H9 (cell line): ENCODE measurements at regions not wholly inside any gene's neighbourhood (a gene's known extent, or its start where the extent isn't known, plus 50 kb on each side); places are given as distances from the start of the nearest gene placed in this dataset.

ENCODE experiments used
- DNase-seq: peaks from one replicate; pipeline ENCODE4 v3.0.0-alpha.2; 2017
- H2AFZ ChIP-seq: one replicate; pipeline ENCODE4 v1.6.1; 2013; ENCODE audit warnings: mild to moderate bottlenecking, low read length, control low read depth, moderate library complexity
- H2AK5ac ChIP-seq: 2 replicates; pipeline ENCODE4 v1.6.1; 2013; ENCODE audit warnings: low read length, control low read depth, mixed read lengths; ENCODE audit not compliant: insufficient read length
- H2BK120ac ChIP-seq: one replicate; pipeline ENCODE4 v1.6.1; 2013; ENCODE audit warnings: low read depth, mild to moderate bottlenecking, low read length, control low read depth, inconsistent platforms; ENCODE audit not compliant: poor library complexity, severe bottlenecking
- H2BK12ac ChIP-seq: 2 replicates; pipeline ENCODE4 v1.6.1; 2013; ENCODE audit warnings: low read length, control low read depth, mixed read lengths, low read depth; ENCODE audit not compliant: insufficient read length
- H2BK15ac ChIP-seq: 2 replicates; pipeline ENCODE4 v1.6.1; 2013; ENCODE audit warnings: low read depth, low read length, control low read depth
- H2BK20ac ChIP-seq: one replicate; pipeline ENCODE4 v1.6.1; 2013; ENCODE audit warnings: low read depth, mild to moderate bottlenecking, low read length, control low read depth, inconsistent platforms; ENCODE audit not compliant: poor library complexity, severe bottlenecking
- H2BK5ac ChIP-seq: 2 replicates; pipeline ENCODE4 v1.6.1; 2013; ENCODE audit warnings: low read length, control low read depth, mixed read lengths; ENCODE audit not compliant: insufficient read length
- H3K14ac ChIP-seq: 2 replicates; pipeline ENCODE4 v1.6.1; 2013; ENCODE audit warnings: low read length, control low read depth; ENCODE audit not compliant: insufficient read depth
- H3K18ac ChIP-seq: 2 replicates; pipeline ENCODE4 v1.6.1; 2013; ENCODE audit warnings: low read depth, mild to moderate bottlenecking, mixed read lengths, low read length, control low read depth; ENCODE audit not compliant: insufficient read length
- H3K23ac ChIP-seq: 2 replicates; pipeline ENCODE4 v1.6.1; 2013; ENCODE audit warnings: low read length, control low read depth, mixed read lengths, low read depth; ENCODE audit not compliant: insufficient read length
- H3K23me2 ChIP-seq: 2 replicates; pipeline ENCODE4 v1.6.1; 2013; ENCODE audit warnings: low read depth, mild to moderate bottlenecking, mixed read lengths, low read length, control low read depth; ENCODE audit not compliant: insufficient read length, poor library complexity, severe bottlenecking
- H3K27ac ChIP-seq: 2 replicates; pipeline ENCODE4 v1.5.1; 2013; ENCODE audit warnings: low read length, control low read depth, mixed read lengths, low read depth; ENCODE audit not compliant: insufficient read length
- H3K27me3 ChIP-seq: 2 replicates; pipeline ENCODE4 v1.6.1; 2013; ENCODE audit warnings: low read length, control low read depth, inconsistent platforms; ENCODE audit not compliant: insufficient read depth
- H3K4ac ChIP-seq: 2 replicates; pipeline ENCODE4 v1.6.1; 2013; ENCODE audit warnings: low read depth, mild to moderate bottlenecking, control low read depth, inconsistent platforms, low read length, moderate library complexity
- H3K4me1 ChIP-seq: 2 replicates; pipeline ENCODE4 v1.6.1; 2013; ENCODE audit warnings: low read length, control low read depth, inconsistent platforms; ENCODE audit not compliant: insufficient read depth
- H3K4me2 ChIP-seq: 2 replicates; pipeline ENCODE4 v1.6.1; 2013; ENCODE audit warnings: low read length, control low read depth, mixed read lengths; ENCODE audit not compliant: insufficient read length, insufficient read depth
- H3K56ac ChIP-seq: 2 replicates; pipeline ENCODE4 v1.6.1; 2013; ENCODE audit warnings: low read depth, mild to moderate bottlenecking, mixed read lengths, low read length, control low read depth; ENCODE audit not compliant: insufficient read length
- H3K79me1 ChIP-seq: 2 replicates; pipeline ENCODE4 v1.6.1; 2013; ENCODE audit warnings: low read depth, mild to moderate bottlenecking, moderate library complexity, low read length, control low read depth, inconsistent platforms; ENCODE audit not compliant: insufficient read depth, poor library complexity, severe bottlenecking
- H3K79me2 ChIP-seq: 2 replicates; pipeline ENCODE4 v1.6.1; 2013; ENCODE audit warnings: low read length, control low read depth, inconsistent platforms; ENCODE audit not compliant: insufficient read depth
- H3K9ac ChIP-seq: 2 replicates; pipeline ENCODE4 v1.6.1; 2013; ENCODE audit warnings: low read length, control low read depth, mixed read lengths; ENCODE audit not compliant: insufficient read length; ENCODE audit errors: extremely low read depth
- H3K9me3 ChIP-seq: one replicate; pipeline ENCODE4 v1.6.1; 2013; ENCODE audit warnings: low read depth, low read length, inconsistent platforms; ENCODE audit not compliant: control insufficient read depth
- H3T11ph ChIP-seq: one replicate; pipeline ENCODE4 v1.6.1; 2013; ENCODE audit warnings: mild to moderate bottlenecking, low read length, control low read depth, inconsistent platforms
- H4K20me1 ChIP-seq: one replicate; pipeline ENCODE4 v1.6.1; 2013; ENCODE audit not compliant: control insufficient read depth, insufficient read length, insufficient read depth
- H4K5ac ChIP-seq: 2 replicates; pipeline ENCODE4 v1.6.1; 2013; ENCODE audit warnings: low read depth, mild to moderate bottlenecking, mixed read lengths, low read length, control low read depth; ENCODE audit not compliant: insufficient read length
- H4K8ac ChIP-seq: replicated peaks from 2 replicates; pipeline ENCODE4 v1.6.1; 2013; ENCODE audit warnings: low read length, control low read depth, mixed read lengths, low read depth; ENCODE audit not compliant: insufficient read length
- H4K91ac ChIP-seq: 2 replicates; pipeline ENCODE4 v1.6.1; 2013; ENCODE audit warnings: low read depth, mild to moderate bottlenecking, moderate library complexity, mixed read lengths, low read length, control low read depth; ENCODE audit not compliant: insufficient read length
- H3K27ac Mint-ChIP-seq, 3 experiments: 2 replicates in 2 of 3; 3 replicates in 1 of 3; pipeline ENCODE4 v1.8.0; 2020 to 2021; ENCODE audit warnings: mixed read lengths in 3 of 3, mild to moderate bottlenecking in 1 of 3, moderate library complexity in 1 of 3
- H3K27me3 Mint-ChIP-seq: 2 replicates; pipeline ENCODE4 v1.8.0; 2021; ENCODE audit warnings: low read depth, mild to moderate bottlenecking, moderate library complexity, mixed read lengths
- H3K36me3 Mint-ChIP-seq, 3 experiments: 2 replicates in 2 of 3; 3 replicates in 1 of 3; pipeline ENCODE4 v1.8.0; 2020 to 2021; ENCODE audit warnings: low read depth in 3 of 3, mixed read lengths in 3 of 3; ENCODE audit not compliant: insufficient read depth in 1 of 3
- H3K4me1 Mint-ChIP-seq, 2 experiments: 2 replicates each; pipeline ENCODE4 v1.8.0; 2020; ENCODE audit warnings: mixed read lengths in 2 of 2
- H3K4me3 Mint-ChIP-seq, 2 experiments: 2 replicates in 1 of 2; 3 replicates in 1 of 2; pipeline ENCODE4 v1.8.0; 2020 to 2021; ENCODE audit warnings: mild to moderate bottlenecking in 2 of 2, mixed read lengths in 2 of 2, moderate library complexity in 1 of 2
- H3K9me3 Mint-ChIP-seq, 2 experiments: 2 replicates in 1 of 2; 3 replicates in 1 of 2; pipeline ENCODE4 v1.8.0; 2020; ENCODE audit warnings: mild to moderate bottlenecking in 2 of 2, mixed read lengths in 2 of 2, moderate library complexity in 1 of 2
- WGBS: extraction: QIAGEN DNeasy Blood & Tissue Kit; methylation state at CpG from one replicate; pipeline ENCODE4 v1.1.7; 2013; ENCODE audit warnings: missing lambda C conversion rate, low lambda C conversion rate, mixed read lengths; ENCODE audit not compliant: insufficient read length; ENCODE audit errors: extremely low coverage; 5-methylcytosine and 5-hydroxymethylcytosine counted together
- TF ChIP-seq, protein P1 (sequence below): fragments of 200-600 bp; sonication (generic); conservative IDR thresholded peaks from 3 replicates; pipeline ENCODE4 v1.8.0; 2021; ENCODE audit warnings: antibody characterized with exemption, mild to moderate bottlenecking

- H2AK5ac ChIP-seq: no peak overlapping the region
- no peaks in the 10 kb centered on the region for H3K79me2 ChIP-seq
- no peak overlapping the region for H2BK5ac ChIP-seq
- no peak overlapping the region for H2AFZ ChIP-seq
- H3K27me3 Mint-ChIP-seq: peaks cover 2% of the 10 kb centered on the region; the same call in 1 of the 2 replicates
- DNase-seq: no peak
- H3K4ac ChIP-seq: no peak overlapping the region
- H3K9ac ChIP-seq: no peak overlapping the region
- H3K4me1 ChIP-seq: peaks cover 5% of the 10 kb centered on the region; the same call in 1 of the 2 replicates
- no peak overlapping the region for H3K4me3 Mint-ChIP-seq
- no peaks in the 10 kb centered on the region for H3K9me3 ChIP-seq
- no peak overlapping the region for H3K23ac ChIP-seq
- H3K9me3 Mint-ChIP-seq: no peaks in the 10 kb centered on the region
- H3K79me1 ChIP-seq: no peaks in the 10 kb centered on the region
- H3K27me3 ChIP-seq: no peaks in the 10 kb centered on the region
- no CpG with 5 or more reads among the region's 5 CpGs for WGBS
- no peaks in the 10 kb centered on the region for H4K20me1 ChIP-seq
- no peak overlapping the region for H2BK12ac ChIP-seq
- H2BK20ac ChIP-seq: no peak overlapping the region
- no peak overlapping the region for H2BK120ac ChIP-seq
- no peaks in the 10 kb centered on the region for H3K23me2 ChIP-seq
- H3T11ph ChIP-seq: no peak overlapping the region
- no peak overlapping the region for H4K8ac ChIP-seq
- TF ChIP-seq, protein P1, sequence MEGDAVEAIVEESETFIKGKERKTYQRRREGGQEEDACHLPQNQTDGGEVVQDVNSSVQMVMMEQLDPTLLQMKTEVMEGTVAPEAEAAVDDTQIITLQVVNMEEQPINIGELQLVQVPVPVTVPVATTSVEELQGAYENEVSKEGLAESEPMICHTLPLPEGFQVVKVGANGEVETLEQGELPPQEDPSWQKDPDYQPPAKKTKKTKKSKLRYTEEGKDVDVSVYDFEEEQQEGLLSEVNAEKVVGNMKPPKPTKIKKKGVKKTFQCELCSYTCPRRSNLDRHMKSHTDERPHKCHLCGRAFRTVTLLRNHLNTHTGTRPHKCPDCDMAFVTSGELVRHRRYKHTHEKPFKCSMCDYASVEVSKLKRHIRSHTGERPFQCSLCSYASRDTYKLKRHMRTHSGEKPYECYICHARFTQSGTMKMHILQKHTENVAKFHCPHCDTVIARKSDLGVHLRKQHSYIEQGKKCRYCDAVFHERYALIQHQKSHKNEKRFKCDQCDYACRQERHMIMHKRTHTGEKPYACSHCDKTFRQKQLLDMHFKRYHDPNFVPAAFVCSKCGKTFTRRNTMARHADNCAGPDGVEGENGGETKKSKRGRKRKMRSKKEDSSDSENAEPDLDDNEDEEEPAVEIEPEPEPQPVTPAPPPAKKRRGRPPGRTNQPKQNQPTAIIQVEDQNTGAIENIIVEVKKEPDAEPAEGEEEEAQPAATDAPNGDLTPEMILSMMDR: peak; percentile 69
- peaks cover 15 to 22% of the 10 kb centered on the region in 2 experiments for H3K4me1 Mint-ChIP-seq
- 0 out of 7 replicates have a peak, but pooled peaks cover 0 to 2% (median 0%) of the 10 kb centered on the region in 3 experiments for H3K36me3 Mint-ChIP-seq
- H4K91ac ChIP-seq: no peak overlapping the region
- no peak overlapping the region for H3K56ac ChIP-seq
- no peak overlapping the region for H4K5ac ChIP-seq
- no peak overlapping the region for H2BK15ac ChIP-seq
- H3K4me2 ChIP-seq: no peak overlapping the region
- no peak overlapping the region for H3K18ac ChIP-seq
- no peak overlapping the region for H3K27ac ChIP-seq
- no peak overlapping the region for H3K27ac Mint-ChIP-seq
- no peak overlapping the region for H3K14ac ChIP-seq
Measured at GRCh38 chr5:166961028-166961427, 1330.4 kb upstream of the WWC1 start.
